Glomerular visceral epithelial cell (primary cell): ENCODE measurements at regions not wholly inside any gene's neighbourhood (a gene's known extent, or its start where the extent isn't known, plus 50 kb on each side); places are given as distances from the start of the nearest gene placed in this dataset.
"Not testable (repeated sequence)": the region's sequence is repeated elsewhere in the genome, so short reads cannot be mapped to it uniquely, and the experiment has no call there.

ENCODE experiments used
- DNase-seq: peaks from one replicate; pipeline ENCODE4 v3.0.0-alpha.2; 2016; ENCODE audit errors: extremely low spot score

DNA sequence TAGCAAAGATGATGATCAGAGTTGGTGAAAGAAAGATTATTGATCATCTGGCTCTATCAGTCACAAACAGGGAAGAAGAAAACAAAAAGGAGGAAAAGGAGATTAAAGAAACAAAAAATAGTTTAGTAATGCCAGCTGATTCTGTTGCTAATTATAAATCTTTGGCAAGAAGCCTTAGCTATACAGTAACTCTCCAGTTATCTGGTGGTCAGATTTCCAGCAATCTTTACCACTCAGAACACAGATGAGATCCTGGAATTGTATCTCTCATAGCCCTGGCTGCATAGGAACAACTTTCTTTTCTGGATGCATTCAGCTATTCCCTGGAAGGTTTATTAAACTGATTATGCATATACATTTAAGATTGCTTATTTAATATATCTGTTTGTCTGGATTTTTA is 256.8 kb upstream of the ZEB2 start:
- DNase-seq, result no peak

DNA sequence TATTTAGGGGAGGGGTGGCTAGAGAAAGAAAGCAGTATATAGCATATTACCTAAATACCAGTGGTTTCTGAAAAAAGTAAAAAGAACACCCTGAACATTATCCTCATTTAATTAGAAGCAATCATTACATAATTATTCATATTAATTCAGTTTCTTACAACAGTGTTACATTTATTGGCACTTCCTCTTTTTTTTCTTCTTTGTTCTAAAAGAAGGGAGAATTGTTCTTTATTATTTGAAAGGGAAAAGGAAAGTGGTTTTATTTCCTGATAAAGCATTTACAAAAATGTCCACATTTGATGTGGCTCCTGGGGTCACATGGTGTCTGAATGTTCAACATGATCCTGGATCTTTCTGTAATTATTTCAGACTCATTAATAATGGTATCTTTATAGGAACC is 254.9 kb upstream of the ZEB2 start:
- no peak for DNase-seq

DNA sequence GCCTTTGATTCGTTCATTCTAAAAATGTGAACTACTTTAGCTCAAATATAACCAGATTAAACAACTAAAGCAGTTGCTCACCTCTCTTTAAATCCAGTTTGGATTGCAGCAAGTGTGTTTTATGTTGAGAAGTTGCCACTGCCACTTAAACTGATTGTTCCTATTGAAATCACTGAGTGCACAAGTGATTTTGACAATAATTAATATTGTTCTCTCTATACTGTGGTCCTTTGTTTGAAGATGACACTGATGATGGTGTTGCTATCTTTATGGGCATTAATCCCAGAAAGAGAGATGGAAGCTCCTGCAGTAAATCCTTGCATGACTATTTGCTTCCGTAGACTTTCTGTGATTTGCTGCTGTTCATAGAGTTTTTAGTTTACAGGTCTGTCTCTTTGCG is 251.4 kb upstream of the ZEB2 start:
- DNase-seq, result no peak

DNA sequence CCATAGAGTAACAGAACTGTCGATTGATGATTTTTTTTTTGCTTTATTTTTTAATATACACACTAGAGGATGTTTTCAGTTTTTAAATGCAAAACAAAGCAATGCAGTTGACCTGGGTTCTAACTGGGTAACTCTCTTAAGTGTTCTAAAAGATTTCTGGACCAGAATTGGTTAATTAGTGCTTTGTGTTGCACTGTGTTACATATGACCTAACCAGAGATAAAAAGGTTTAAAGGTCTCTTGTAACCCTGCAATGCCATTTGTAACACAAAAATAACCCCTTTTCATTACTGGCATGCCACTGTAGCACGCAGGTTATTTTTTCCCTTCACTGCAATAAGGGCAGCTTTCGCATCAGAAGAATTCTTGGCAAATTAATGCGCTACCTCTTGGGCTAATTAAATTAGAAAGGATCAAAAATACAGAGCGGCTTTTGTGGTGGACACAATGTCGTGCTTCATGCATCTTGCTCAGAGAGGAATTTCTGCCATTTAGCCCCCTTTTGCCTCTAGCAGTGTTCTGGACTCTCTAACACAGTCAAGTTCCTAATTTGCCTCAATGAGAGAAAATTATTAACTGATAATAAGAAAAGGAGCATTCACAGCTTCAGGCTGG is 250.8 kb upstream of the ZEB2 start:
- no peak for DNase-seq

DNA sequence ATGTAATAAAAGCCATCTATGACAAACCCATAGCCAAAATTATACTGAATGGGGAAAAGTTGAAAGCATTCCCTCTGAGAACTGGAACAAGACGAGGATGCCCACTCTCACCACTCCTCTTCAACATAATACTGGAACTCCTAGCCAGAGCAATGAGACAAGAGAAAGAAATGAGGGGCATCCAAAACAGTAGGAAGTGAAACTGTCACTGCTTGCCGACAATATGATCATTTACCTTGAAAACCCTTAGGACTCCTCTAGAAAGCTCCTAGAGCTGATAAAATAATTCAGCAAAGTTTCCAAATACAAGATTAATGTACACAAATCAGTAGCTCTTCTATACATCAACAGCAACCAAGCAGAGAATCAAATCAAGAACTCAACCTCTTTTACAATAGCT is 241.0 kb upstream of the ZEB2 start:
- not testable (repeated sequence) for DNase-seq

DNA sequence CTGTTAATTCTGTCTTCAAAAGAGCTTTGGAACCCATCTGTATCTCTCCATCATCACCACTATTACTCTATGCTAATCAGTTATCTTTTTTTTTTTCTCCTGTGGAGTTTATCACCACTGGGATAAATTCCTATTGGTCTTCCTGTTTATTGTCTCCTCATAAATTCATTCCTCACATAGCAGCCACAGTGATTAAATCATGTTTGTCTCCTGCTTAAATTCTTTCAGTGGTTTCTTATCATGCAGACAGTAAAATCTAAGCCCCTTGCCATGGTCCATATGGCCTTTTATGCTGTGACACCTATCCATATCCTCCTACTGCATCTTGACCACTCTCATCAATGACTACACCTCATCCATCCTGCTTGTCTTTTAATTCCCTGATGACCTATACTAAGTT is 239.8 kb upstream of the ZEB2 start:
- DNase-seq, result no peak

DNA sequence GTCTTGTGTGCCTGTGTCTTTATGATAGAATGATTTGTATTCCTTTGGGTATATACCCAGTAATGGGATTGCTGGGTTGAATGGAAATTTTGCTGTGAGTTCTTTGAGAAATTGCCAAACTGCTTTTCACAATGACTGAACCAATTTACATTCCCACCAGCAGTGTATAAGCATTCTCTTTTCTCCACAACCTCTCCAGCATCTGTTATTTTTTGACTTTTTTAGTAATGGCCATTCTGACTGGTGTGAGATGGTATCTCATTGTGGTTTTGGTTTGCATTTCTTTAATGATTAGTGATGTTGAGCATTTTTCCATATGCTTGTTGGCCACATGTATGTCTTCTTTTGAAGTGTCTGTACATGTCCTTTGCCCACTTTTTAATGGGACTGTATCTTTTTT is 238.3 kb upstream of the ZEB2 start:
- DNase-seq, result not testable (repeated sequence)

DNA sequence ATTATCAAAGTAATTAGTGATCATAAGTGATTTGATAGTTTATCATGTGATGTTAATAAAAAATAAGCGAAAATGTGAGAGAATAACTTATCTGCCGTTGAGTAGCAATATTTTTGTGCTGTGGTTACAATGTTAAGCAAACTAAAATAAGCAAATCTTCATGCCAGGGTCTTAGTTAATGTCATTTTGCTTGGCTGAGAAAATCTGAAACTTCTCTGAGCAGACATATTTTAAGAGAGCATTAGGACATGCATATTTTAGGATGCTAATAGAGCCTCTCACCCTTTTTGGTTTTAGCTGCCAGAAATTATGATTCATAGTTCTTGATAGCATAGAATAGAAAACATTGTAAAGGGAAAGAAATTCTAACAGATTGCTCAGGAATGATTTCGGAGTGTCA is 233.5 kb upstream of the ZEB2 start:
- DNase-seq, result no peak

DNA sequence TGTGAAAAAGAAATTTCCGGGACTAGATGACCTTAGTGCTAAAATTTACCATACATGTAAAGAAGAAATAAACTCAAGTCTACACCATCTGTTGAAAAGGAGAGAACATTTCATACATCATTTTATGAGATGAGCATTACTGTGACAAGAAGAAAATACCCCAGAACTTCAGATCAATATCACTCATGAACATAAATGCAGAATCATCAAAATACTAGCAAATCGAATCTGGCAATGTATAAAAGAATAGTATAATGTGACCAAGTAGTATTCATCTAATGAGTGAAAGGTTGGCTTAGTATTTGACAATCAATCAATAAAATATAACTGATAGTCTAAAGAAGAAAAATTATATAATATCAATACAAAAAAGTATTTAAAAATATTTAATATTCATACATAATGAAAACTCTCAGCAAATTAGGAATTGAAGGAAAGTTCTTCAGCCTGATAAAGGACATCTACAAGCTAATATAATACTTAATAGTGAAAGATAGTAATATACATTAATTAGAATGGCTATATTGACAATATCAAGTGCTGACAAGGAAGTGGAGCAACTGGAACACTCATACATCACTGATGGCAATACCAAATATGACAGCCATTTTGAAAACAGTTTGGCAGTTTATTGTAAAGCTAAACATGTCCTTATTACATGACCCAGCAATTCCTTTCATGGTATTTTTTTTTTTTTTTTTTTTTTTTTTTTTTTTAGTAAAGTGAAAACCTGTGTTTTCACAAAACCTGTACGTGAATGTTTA is 231.4 kb upstream of the ZEB2 start:
- no peak for DNase-seq

DNA sequence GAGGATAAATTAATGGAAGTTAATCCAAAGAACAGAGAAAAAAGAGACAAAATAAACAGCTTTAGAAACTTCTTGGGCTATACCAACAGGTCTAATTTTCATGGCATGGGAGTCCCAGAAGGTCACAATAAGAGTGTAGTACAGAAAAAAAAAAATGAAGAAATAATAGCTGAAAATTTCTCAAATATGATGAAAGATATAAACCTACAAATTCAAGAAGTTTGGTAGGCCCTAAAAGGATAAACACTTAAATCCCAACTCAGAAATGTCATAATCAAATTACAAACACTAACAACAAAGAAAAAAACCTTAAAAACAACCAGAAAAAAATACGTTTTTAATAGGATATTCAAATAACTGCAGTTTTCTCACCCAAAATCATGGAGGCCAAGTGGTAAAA is 229.3 kb upstream of the ZEB2 start:
- DNase-seq, result no peak

DNA sequence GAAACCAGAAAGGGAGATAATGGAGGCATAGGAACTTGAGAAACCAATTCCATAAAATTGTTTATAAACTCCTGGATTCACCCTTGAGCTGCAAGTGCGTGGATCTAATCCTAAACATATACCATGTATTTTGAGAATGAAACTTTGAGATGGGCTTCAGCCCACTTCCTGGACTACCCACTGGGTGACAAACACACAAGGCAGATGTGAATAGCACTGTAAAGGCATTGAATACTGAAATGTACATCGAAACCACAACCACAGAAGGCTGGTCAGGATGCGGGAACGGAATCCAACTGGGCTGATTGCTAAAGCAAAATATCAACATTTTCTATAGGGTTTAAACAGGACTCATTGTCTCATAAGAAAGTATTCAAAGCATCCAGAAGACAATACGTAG is 228.5 kb upstream of the ZEB2 start:
- DNase-seq, result no peak

DNA sequence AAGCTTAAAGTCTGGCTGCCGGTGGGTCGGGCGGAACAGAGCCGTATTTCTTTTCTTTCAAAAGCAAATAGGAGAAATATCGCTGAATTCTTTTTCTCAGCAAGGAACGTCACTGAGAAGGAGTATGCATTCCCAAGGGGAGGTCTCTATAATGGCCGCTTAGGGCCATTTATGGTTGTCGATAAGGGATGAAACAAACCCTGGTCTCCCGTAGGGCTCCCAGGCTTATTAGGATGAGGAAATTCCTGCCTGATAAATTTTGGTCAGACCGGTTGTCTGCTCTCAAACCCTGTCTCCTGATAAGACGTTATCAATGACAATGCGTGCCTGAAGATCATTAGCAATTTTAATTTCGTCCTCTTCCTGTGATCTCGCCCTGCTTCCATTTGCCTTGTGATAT is 227.7 kb upstream of the ZEB2 start:
- DNase-seq, result no peak

DNA sequence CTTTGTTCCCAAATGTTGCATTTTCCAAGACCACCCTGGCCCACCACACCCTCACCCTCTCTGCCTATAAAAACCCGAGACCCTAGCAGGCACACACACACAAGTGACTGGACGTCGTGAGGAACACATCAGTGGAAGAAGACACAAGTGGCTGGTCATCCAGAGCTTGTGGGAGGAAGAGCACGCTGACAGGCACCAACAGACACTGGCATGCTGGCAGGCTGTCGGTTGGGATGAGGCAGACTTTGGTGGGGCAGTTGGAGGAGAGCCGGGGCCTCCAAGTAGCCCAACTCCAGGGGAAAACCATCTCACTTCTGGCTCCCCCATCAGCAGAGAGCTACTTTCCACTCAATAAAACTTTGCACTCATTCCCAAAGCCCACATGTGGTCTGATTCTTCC is 225.5 kb upstream of the ZEB2 start:
- no peak for DNase-seq

DNA sequence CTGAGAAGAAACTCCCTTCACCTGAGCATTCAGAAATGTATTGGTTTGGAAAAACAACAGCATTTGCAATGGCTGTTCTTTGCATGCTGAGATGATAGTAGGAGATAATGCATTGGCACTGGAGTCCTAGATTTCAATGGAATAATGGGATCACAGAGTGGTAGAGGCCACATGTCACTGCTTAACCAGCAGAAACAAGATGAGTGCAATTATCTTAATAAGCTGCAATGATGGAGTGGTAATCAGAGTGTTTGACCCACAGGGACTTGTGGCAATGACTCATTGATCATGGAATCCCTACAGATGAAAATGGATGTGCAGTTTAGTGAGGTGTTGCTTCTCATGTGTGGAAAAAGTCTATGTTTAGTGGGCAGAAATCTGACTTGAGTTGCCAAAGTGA is 218.8 kb upstream of the ZEB2 start:
- no peak for DNase-seq

DNA sequence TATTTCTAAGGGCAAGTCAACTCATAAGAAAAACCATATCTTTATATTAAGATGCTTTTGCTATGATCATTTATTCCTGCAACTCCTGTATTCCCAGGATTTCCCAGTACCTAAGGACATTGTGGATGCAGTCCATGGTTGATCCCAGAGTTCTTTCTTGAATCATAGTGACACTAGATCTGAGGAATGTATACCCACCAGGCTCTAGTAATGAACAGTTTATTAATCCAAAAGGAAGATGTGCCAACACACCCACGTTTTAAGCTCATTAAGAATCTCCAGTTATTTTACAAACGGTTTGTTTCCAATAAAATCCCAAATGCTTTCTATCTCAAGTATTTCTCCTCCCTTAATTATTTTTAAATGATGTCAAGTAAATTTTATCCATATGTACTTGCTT is 210.8 kb upstream of the ZEB2 start:
- no peak for DNase-seq

DNA sequence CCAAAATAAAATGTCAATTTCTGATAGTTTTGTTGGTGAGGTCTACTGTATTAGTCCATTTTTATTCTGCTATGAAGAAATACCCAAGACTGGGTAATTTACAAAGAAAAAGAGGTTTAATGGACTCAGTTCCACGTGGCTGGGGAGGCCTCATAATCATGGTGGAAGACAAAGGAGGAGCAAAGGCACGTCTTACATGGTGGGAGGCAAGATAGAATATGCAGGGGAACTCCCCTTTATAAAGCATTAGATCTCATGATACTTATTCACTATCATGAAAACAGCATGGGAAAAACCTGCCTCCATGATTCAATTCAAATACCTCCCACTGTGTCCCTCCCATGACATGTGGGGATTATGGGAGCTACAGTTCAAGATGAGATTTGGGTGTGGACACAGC is 204.5 kb upstream of the ZEB2 start:
- DNase-seq, result not testable (repeated sequence)

DNA sequence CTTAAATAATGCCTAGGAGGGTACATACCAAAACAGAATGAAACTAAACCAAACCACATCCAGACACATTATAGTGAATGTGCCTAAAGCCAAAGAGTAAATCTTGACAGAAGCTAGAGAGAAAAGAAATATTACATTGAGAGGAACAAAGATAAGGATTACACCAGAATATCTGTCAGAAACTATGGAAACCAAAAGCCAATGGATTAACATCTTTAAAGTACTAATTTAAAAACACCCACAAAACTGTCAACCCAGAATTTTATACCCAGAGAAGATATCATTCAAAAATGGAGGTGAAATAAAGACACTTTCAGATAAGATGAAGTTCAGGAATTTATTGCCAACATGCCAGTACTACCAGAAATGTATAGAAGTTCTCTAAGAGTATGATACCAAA is 198.5 kb upstream of the ZEB2 start:
- DNase-seq, result no peak

DNA sequence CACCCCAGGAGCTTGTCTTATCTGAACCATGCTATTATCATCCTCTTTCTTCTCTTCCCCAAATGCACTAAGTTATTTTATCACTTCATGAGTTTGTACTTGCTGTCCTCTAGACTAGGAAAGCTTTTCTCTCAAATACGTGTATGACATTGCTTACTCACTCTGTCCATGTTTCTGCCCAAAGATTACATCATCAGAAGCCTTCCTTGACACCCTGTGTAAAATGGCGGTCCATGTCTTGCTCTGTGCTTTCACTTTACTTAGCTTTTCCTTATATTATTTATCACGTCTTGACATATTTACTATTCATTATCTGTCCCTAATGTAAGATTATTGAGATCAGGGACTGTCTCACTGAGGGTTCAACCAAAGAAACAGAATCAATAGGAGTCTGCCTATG is 196.1 kb upstream of the ZEB2 start:
- DNase-seq, result no peak

DNA sequence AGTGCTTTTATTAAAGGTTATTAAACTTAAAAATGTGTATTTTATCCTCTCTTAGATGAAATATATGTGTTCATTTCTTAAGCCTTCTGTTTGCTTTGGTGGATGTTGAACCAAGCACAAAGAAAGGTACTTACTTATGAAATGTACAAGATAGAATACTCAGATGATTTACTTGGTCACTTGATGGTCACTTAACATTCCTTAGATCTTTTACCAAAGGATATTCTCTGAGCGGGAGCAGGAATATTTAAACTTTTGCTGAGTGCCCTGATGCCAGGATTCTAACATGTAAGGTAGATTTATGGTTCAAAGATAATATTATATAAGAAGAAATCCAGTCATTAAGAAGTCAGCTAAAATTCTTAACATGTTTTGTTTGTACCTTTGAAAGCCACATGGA is 193.5 kb upstream of the ZEB2 start:
- no peak for DNase-seq

DNA sequence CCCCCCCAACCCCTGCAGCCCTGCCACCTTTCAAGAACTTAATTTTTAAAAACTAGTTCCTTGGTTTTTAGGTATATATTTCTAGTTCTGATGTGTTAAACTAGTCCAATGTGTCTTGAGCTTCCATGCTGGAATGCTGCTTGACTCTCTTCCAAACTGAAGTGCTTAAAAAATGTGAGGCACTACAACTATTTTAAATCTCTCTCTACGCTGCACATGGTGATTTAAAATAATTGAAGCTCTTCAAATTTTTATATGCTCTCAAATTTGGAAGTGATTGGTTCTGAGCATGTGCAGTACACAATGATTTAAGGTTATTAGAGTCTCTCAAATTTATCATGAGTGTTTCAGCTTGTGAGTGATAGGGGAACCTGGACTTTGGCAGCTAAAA is 192.6 kb upstream of the ZEB2 start:
- no peak for DNase-seq

DNA sequence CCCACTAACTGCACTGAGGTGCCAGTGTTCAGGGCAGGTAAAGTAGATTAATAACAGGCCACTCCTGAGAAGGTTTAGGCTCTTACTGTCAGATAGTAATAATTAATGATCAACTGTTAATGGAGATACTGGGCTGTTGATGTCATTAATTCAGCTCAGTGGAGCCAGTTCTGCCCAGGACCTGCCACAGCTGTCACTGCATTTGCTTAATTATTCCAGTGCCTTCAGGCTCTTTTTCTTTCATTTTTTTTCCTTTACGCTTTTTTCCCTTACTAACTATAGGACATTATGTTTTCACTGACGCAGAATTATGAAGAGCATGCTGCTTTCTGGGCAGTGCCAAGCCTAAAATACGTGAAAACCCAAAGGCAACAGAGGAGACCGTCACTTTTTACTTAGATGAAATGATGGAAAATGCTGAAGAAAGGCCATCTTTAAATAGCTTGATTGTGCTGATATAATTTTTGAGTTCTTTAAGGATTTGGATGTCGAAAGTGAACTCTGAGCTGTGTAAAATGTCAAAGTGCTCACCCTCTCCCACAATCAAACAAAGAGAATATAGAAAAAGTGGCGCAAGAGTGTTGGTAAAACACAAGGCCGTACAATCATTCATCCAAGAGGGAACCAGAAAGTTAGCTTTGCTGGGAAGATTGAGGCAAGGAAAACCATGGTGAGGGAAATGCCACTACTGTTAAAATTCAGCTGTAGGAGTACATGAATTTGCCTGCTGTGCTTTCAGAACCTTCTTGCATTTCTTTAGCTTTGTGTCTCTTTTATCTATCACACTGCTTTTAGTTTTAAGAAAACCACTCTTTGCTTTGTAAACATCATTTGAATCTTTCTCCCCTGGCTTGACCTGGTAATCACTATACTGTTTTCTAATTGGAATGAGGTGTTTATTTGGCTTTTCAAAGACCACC is 192.0 kb upstream of the ZEB2 start:
- DNase-seq, result no peak

DNA sequence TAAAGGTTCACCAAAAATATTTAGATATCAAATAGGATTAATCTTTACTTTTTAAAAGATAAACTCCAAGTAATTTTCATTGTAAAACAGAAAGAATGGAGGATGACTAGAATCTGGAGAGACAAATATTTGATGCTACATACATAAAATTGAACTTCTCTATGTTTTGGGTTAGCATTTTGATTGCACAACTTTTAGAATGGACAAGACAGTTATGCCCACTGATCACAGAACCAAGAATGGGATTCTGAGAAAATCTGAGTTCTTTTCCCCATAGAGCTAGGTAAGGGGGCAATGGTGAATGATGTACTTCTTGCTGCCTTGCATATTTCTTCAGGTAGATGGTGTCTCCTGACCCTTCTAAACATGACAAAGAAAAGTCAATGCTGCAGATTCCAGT is 191.2 kb upstream of the ZEB2 start:
- no peak for DNase-seq

DNA sequence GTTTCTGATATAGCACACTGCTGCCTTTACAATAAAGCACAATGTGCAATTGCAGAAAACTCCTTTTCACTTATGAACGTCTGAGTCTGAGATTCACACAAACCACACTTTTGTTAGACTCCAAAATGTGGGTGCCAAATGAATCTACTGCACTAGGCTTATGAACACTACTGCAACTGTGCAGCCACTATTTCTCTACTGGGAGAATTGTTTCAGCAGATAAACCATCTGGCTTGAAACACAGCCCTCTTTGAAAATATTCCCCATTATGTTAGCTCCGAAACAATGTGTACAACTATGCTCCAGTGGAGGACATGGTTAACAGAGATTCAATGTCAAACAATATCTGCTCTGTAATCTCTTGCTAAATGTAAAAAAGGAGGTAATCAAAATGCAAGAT is 188.7 kb upstream of the ZEB2 start:
- DNase-seq, result no peak
